Esophagus muscularis mucosa (tissue), 4 donors: ENCODE measurements at regions not wholly inside any gene's neighbourhood (a gene's known extent, or its start where the extent isn't known, plus 50 kb on each side); places are given as distances from the start of the nearest gene placed in this dataset.

Experiments
- DNase-seq: peaks from one replicate; pipeline ENCODE4 v3.0.0-alpha.2; 2017; ENCODE audit errors: extremely low spot score
- H3K27ac ChIP-seq, 4 donors: fragments of 200-600 bp; sonication (generic); replicated peaks in 1 of 4; 1 replicate in 3 of 4; 2 replicates in 1 of 4; pipeline ENCODE4 v1.5.1; 2016 to 2019; ENCODE audit warnings: mild to moderate bottlenecking in 1 of 4
- H3K27me3 ChIP-seq, 4 donors: fragments of 200-600 bp; sonication (generic); one replicate each; pipeline versions ENCODE4 v1.5.1 to v1.6.0; 2016 to 2019
- H3K36me3 ChIP-seq, 4 donors: fragments of 200-600 bp; sonication (generic); one replicate each; pipeline ENCODE4 v1.5.1; 2016 to 2019
- H3K4me1 ChIP-seq, 4 donors: fragments of 200-600 bp; sonication (generic); one replicate each; pipeline ENCODE4 v1.5.1; 2016 to 2019
- H3K4me3 ChIP-seq, 4 donors: fragments of 200-600 bp; sonication (generic); 1 replicate in 2 of 4; 2 replicates in 2 of 4; pipeline ENCODE4 v1.5.1; 2016 to 2019; ENCODE audit warnings: mild to moderate bottlenecking in 4 of 4, moderate library complexity in 1 of 4
- H3K9me3 ChIP-seq, 4 donors: fragments of 200-600 bp; sonication (generic); 1 replicate in 3 of 4; 2 replicates in 1 of 4; pipeline ENCODE4 v1.5.1; 2016 to 2019
- CTCF ChIP-seq, 3 experiments: fragments of 200-600 bp in 2 of 3; fragments of 450-650 bp in 1 of 3; sonication (generic) in 2 of 3; IDR thresholded peaks; one replicate each; pipeline ENCODE4 v1.5.1; 2017 to 2019; ENCODE audit warnings: antibody characterized with exemption in 3 of 3, mild to moderate bottlenecking in 2 of 3, moderate library complexity in 1 of 3
- EP300 ChIP-seq: sonication (generic); formaldehyde crosslinking; IDR thresholded peaks from one replicate; pipeline ENCODE4 v1.6.1; 2017; ENCODE audit warnings: antibody characterized with exemption
- POLR2A ChIP-seq: fragments of 450-650 bp; IDR thresholded peaks from one replicate; pipeline ENCODE4 v1.6.1; 2017; ENCODE audit warnings: antibody characterized with exemption, moderate library complexity, mild to moderate bottlenecking, low read depth
- POLR2AphosphoS5 ChIP-seq, 2 donors: sonication (generic); formaldehyde crosslinking; IDR thresholded peaks; one replicate each; pipeline ENCODE4 v1.6.1; 2017; ENCODE audit warnings: antibody characterized with exemption in 2 of 2
- WGBS: methylation state at CpG from one replicate; pipeline ENCODE4 v1.1.5; 2018; 5-methylcytosine and 5-hydroxymethylcytosine counted together
- intact Hi-C: fragments of 100-400 bp; cut with DNase I; formaldehyde crosslinking; loops from one replicate; pipeline ENCODE4 v1.15.1; 2023

- no peak for DNase-seq
- Histone ChIP-seq H3K9me3 (no peaks in the 10 kb centered on the region), H3K4me1 (peaks cover 8 to 15% (median 10%) of the 10 kb centered on the region in 4 donors), H3K27me3 (no peaks in the 10 kb centered on the region), H3K4me3 (no peak overlapping the region), H3K27ac (no peak overlapping the region), H3K36me3 (no peaks in the 10 kb centered on the region)
- 89% methylated on average over 2 of the region's 2 CpGs for WGBS
- intact Hi-C loops = no loop called here
- TF ChIP-seq POLR2AphosphoS5 (IDR thresholded peaks at IDR 0.05) (no peak), CTCF (IDR thresholded peaks at IDR 0.05) (peak in 1 of 3 experiments; percentile 26), POLR2A (no peak), EP300 (no peak)
Observed at GRCh38 chr12:76688631-76689030, 75.3 kb upstream of the ZDHHC17 start.

- H3K36me3 ChIP-seq = no peaks in the 10 kb centered on the region
- H3K4me1 ChIP-seq = no peaks in the 10 kb centered on the region
- intact Hi-C loops = no loop called here
- no peak for TF ChIP-seq POLR2A
- no peak for TF ChIP-seq CTCF (IDR thresholded peaks at IDR 0.05)
- no peak for TF ChIP-seq EP300
- no peak for TF ChIP-seq POLR2AphosphoS5 (IDR thresholded peaks at IDR 0.05)
- no peak for DNase-seq
- H3K27ac ChIP-seq = no peak overlapping the region
- no peaks in the 10 kb centered on the region for H3K9me3 ChIP-seq
- H3K27me3 ChIP-seq = no peaks in the 10 kb centered on the region
- no peak overlapping the region for H3K4me3 ChIP-seq
- WGBS = 89% methylated on average over 6 of the region's 6 CpGs
Observed at GRCh38 chr12:76690921-76691700, 72.8 kb upstream of the ZDHHC17 start.

GRCh38 chr12:76692846-76693245 lies 71.1 kb upstream of the ZDHHC17 start:
- no peaks in the 10 kb centered on the region for H3K36me3 ChIP-seq
- TF ChIP-seq POLR2AphosphoS5 (IDR thresholded peaks at IDR 0.05) (no peak), POLR2A (no peak), EP300 (no peak), CTCF (IDR thresholded peaks at IDR 0.05) (no peak)
- DNase-seq = no peak
- H3K4me1 ChIP-seq = no peaks in the 10 kb centered on the region
- intact Hi-C loops = no loop called here
- 75% methylated on average over 3 of the region's 3 CpGs for WGBS
- H3K4me3 ChIP-seq = no peak overlapping the region
- H3K9me3 ChIP-seq = no peaks in the 10 kb centered on the region
- H3K27me3 ChIP-seq = no peaks in the 10 kb centered on the region
- no peak overlapping the region for H3K27ac ChIP-seq

GRCh38 chr12:76694369-76694768 lies 69.5 kb upstream of the ZDHHC17 start:
- Histone ChIP-seq H3K27ac (no peak overlapping the region), H3K9me3 (no peaks in the 10 kb centered on the region), H3K4me3 (no peak overlapping the region), H3K36me3 (no peaks in the 10 kb centered on the region), H3K4me1 (no peaks in the 10 kb centered on the region), H3K27me3 (no peaks in the 10 kb centered on the region)
- intact Hi-C loops = no loop called here
- no peak for TF ChIP-seq EP300
- TF ChIP-seq CTCF (IDR thresholded peaks at IDR 0.05) = no peak
- TF ChIP-seq POLR2A = no peak
- TF ChIP-seq POLR2AphosphoS5 (IDR thresholded peaks at IDR 0.05) = no peak
- DNase-seq = no peak
- WGBS = 100% methylated on average over 7 of the region's 7 CpGs

- 93% methylated on average over 4 of the region's 4 CpGs for WGBS
- Histone ChIP-seq H3K9me3 (no peaks in the 10 kb centered on the region), H3K27ac (no peak overlapping the region), H3K27me3 (no peaks in the 10 kb centered on the region), H3K36me3 (no peaks in the 10 kb centered on the region), H3K4me3 (no peak overlapping the region), H3K4me1 (no peaks in the 10 kb centered on the region)
- intact Hi-C loops = no loop called here
- no peak for DNase-seq
- no peak for TF ChIP-seq EP300
- TF ChIP-seq POLR2AphosphoS5 (IDR thresholded peaks at IDR 0.05) = no peak
- no peak for TF ChIP-seq POLR2A
- TF ChIP-seq CTCF (IDR thresholded peaks at IDR 0.05) = no peak
Observed at GRCh38 chr12:76696186-76696585, 67.7 kb upstream of the ZDHHC17 start.
